ENCODE measurements at regions not wholly inside any gene's neighbourhood (a gene's known extent, or its start where the extent isn't known, plus 50 kb on each side); places are given as distances from the start of the nearest gene placed in this dataset.

- CTCF ChIA-PET, result interaction anchor here (2.2 to 3.5 kb wide), 2 partner anchors 66 to 77 kb away, joined by 5 to 14 read pairs; no protein-coding TSS in a partner anchor
- Mint-ChIP-seq H3K36me3 (no peaks in the 10 kb centered on the region), H3K4me1 (peaks cover 4% of the 10 kb centered on the region; the same call in 1 of the 2 replicates), H3K27ac (no peak overlapping the region), H3K9me3 (peaks cover 2% of the 10 kb centered on the region; the same call in 1 of the 2 replicates), H3K27me3 (ENCODE audit: low read depth) (no peaks in the 10 kb centered on the region; the same call in 1 of the 2 replicates), H3K4me3 (no peak overlapping the region)
- DNase-seq (ENCODE audit: low spot score) (no peak), ATAC-seq (no peak)
- POLR2A ChIA-PET, result no interaction called here
- TF ChIP-seq ERG (CRISPR knock-in tag; IDR thresholded peaks at IDR 0.05), result no peak
- TF ChIP-seq CTCF (IDR thresholded peaks at IDR 0.05), result no peak
Observed at GRCh38 chr14:71232506-71232905, 325.2 kb downstream of the PCNX1 start.

GRCh38 chr14:71235875-71236274, 328.6 kb downstream of the PCNX1 start:
- Mint-ChIP-seq H3K4me3 (no peak overlapping the region), H3K36me3 (no peaks in the 10 kb centered on the region), H3K27me3 (ENCODE audit: low read depth) (no peaks in the 10 kb centered on the region; the same call in 1 of the 2 replicates), H3K4me1 (peaks cover 4% of the 10 kb centered on the region; the same call in 1 of the 2 replicates), H3K27ac (no peak overlapping the region), H3K9me3 (no peaks in the 10 kb centered on the region)
- CTCF ChIA-PET, result interaction anchor here (1.8 kb wide), 2 partner anchors 69 to 74 kb away, joined by 4 to 7 read pairs; no protein-coding TSS in a partner anchor
- POLR2A ChIA-PET, result no interaction called here
- ATAC-seq (peak; percentile 14; the same call in 1 of the 2 replicates), DNase-seq (ENCODE audit: low spot score) (no peak)
- TF ChIP-seq MLX (CRISPR knock-in tag; IDR thresholded peaks at IDR 0.05) (no peak), NR2C2 (CRISPR knock-in tag; IDR thresholded peaks at IDR 0.05) (no peak), E2F5 (CRISPR knock-in tag; IDR thresholded peaks at IDR 0.05) (no peak), MYBL2 (CRISPR knock-in tag; IDR thresholded peaks at IDR 0.05) (no peak), SMAD3 (CRISPR knock-in tag; IDR thresholded peaks at IDR 0.05; ENCODE audit: borderline replicate concordance) (no peak), JAZF1 (CRISPR knock-in tag; IDR thresholded peaks at IDR 0.05) (no peak), ZMAT4 (CRISPR knock-in tag; IDR thresholded peaks at IDR 0.05) (no peak), ZNF425 (CRISPR knock-in tag; conservative IDR thresholded peaks at IDR 0.05) (no peak), ZNF423 (CRISPR knock-in tag; IDR thresholded peaks at IDR 0.05) (no peak)

- no peak overlapping the region for H3K4me3 Mint-ChIP-seq
- ATAC-seq, result no peak
- CTCF ChIA-PET, result interaction anchor here (0.6 to 1.8 kb wide), 4 partner anchors 70 to 517 kb away, joined by 3 to 7 read pairs (median 4); no protein-coding TSS in a partner anchor
- no peak for DNase-seq (ENCODE audit: low spot score)
- POLR2A ChIA-PET, result no interaction called here
- peaks cover 4% of the 10 kb centered on the region; the same call in 1 of the 2 replicates for H3K4me1 Mint-ChIP-seq
- H3K27ac Mint-ChIP-seq, result no peak overlapping the region
- H3K9me3 Mint-ChIP-seq, result no peaks in the 10 kb centered on the region
- H3K27me3 Mint-ChIP-seq (ENCODE audit: low read depth), result no peaks in the 10 kb centered on the region; the same call in 1 of the 2 replicates
- no peaks in the 10 kb centered on the region for H3K36me3 Mint-ChIP-seq
- no peak for TF ChIP-seq PREB (CRISPR knock-in tag; IDR thresholded peaks at IDR 0.05; ENCODE audit: borderline replicate concordance)
- no peak for TF ChIP-seq ETV6 (CRISPR knock-in tag; IDR thresholded peaks at IDR 0.05)
- no peak for TF ChIP-seq ATF1 (CRISPR knock-in tag; IDR thresholded peaks at IDR 0.05)
- no peak for TF ChIP-seq FOXJ3 (CRISPR knock-in tag; IDR thresholded peaks at IDR 0.05; ENCODE audit: borderline replicate concordance)
- TF ChIP-seq NFATC4 (CRISPR knock-in tag; IDR thresholded peaks at IDR 0.05), result no peak
- TF ChIP-seq ESRRA (CRISPR knock-in tag; IDR thresholded peaks at IDR 0.05; ENCODE audit: borderline replicate concordance), result no peak
- no peak for TF ChIP-seq EMX1 (CRISPR knock-in tag; IDR thresholded peaks at IDR 0.05)
- TF ChIP-seq TEAD1 (CRISPR knock-in tag; IDR thresholded peaks at IDR 0.05), result no peak
- no peak for TF ChIP-seq CTCF (IDR thresholded peaks at IDR 0.05)
- no peak for TF ChIP-seq ZSCAN18 (CRISPR knock-in tag; IDR thresholded peaks at IDR 0.05)
Observed at GRCh38 chr14:71236487-71236886, 329.2 kb downstream of the PCNX1 start.

All from WTC11 (cell line).